ENCODE measurements at regions not wholly inside any gene's neighbourhood (a gene's known extent, or its start where the extent isn't known, plus 50 kb on each side); places are given as distances from the start of the nearest gene placed in this dataset.

DNA sequence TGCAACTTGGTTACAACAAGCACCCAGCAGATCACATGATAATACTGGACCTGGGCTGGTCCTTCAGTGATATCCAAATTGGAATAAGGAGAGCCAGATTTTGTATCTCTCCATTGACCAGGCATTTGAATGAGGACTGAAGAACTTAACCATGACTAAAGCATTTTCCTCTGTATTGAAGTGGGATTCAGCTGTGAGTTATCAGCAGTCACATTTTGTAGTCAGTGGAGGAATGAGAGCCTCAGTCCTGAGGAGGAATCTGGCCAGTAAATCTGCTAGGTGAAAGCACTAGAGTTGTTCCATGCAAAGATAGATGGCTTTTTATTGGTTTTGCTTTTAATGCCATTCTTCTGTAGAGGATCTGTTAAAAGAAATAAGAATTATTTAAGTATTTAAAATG is 1506.0 kb downstream of the PCDH7 start:
- DNase-seq (ENCODE audit: low read depth) = no peak

DNA sequence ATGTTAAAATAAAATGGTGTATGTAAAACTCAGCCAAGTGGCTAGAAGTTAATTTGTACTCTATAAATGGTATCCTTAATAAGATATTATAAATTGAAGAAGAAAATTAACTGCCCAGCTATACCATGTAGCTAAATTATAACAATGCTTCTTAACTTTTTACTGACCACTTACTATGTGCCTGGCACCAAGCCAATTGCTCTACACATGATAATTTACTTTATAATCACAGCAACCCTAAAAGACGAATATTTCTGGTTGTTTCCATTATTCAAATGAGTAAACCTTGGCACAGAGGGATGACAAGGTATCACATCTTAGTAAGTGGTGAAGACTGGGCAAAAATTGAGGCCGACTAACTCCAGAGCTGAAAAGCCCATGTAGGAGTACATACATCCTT is 1506.6 kb downstream of the PCDH7 start:
- no peak for DNase-seq (ENCODE audit: low read depth)

DNA sequence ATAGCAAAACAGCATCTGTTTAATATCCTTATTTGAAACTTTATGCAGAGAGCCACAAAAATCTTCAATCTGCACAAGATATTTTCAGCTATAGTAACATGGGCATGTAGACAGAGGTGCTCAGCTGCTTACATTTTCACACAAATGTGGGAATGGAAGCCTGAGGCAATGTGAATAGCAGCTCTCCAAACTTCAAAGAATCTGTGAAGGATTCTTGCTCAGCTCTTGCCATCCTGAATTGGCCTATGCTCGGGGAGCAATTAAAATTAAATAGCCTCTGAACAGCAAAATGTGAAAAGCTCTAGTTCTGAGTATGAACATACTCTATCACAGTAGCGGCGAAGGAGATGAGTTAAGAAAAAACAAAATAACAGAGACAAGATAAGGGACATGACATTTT is 1523.8 kb downstream of the PCDH7 start:
- DNase-seq (ENCODE audit: low read depth) = no peak

DNA sequence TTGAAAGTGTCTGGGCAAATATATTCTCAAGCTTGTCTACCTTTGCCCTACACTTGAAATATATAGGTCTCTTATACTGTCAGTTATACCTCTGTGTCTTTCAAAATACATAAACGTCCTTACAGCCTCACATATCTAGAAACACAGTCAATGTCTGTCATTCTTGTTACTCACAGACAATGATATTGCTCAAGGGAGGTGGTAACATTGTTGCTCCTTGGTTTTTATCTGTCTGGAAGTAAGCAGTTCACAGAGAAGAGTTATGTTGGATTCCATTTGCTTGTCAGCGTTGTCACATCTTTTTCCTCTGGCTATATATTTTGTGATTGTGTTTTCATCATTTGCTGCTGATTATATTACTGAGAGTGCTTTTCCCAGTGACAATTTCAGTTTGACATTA is 1528.9 kb downstream of the PCDH7 start:
- DNase-seq (ENCODE audit: low read depth) = no peak

DNA sequence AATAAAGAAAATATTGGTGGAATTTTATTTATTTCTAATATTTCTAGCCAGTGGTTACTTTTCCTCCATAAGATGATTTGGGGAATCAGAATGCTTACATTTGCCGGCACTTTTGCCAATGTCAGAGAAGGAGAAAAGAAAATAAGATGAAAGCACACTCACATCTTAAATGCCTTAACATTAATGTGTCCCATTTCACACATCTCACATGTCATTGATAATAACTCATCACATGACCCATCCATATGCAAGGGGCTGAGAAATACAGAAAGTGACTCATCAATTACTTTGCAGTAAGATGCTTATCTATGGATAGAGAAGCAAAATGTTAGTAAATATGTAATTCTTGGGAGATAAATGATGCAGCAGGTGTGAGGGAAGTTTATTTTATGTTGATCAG is 1531.0 kb downstream of the PCDH7 start:
- no peak for DNase-seq (ENCODE audit: low read depth)

- DNase-seq (ENCODE audit: low read depth) = no peak
Observed at GRCh38 chr4:32251926-32252325, 1531.8 kb downstream of the PCDH7 start.

DNA sequence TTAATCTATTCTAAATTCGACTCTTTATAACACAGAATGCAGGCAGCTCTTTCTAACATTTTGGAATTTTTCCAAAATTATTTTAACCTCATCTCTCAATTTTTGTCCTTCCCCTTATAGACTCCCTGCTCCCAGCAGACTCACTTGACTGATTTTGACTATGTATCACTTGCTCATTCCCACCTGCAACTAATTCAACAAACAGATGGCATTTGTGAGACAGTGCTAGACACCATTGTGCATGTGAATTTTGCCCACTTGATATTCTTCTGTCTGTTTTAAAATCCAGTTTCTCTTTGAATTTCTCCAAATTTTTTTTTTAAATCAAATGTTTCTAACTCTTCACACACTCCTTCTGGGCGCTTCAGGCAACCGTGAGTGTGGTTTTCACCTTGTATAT is 1534.0 kb downstream of the PCDH7 start:
- DNase-seq (ENCODE audit: low read depth) = no peak

DNA sequence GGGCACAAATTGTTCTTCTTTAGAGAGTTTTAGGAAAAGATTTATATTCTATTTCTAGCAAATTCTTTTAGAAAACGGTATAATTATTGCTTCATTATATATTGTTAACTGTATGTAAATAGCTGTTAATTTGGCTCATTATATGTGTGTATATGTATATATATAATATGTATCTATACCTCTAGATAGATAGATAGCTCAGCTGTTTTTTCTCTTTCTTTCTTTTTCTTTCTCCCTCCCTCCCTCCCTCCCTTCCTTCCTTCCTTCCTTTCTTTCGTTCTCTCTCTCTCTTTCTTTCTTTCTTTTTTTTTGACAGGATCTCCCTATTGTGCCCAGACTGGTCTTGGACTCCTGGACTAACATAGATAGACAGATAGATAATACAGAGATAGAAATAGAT is 1538.8 kb downstream of the PCDH7 start:
- DNase-seq (ENCODE audit: low read depth) = no peak

DNA sequence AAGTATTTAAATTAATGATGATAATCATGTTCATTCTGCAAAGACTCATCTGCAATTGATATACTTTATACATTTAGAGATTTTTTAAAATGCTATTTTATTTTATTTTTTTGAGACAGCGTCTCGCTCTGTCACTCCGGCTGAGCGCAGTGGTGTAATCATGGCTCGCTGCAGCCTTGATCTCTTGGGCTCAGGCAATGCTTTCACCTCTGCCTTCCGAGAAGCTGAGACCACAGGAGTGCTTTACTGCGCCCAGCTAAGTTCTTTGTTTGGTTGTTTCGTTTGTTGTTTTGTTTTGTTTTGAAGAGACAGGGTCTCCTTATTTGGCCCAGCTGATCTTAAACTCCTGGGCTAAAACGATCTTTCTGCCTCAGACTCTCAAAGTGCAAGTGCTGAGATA is 1541.0 kb downstream of the PCDH7 start:
- DNase-seq (ENCODE audit: low read depth) = no peak

GRCh38 chr4:32268863-32269262 is 1548.7 kb downstream of the PCDH7 start:
- no peak for DNase-seq (ENCODE audit: low read depth)

GRCh38 chr4:32290102-32290501 is 1569.9 kb downstream of the PCDH7 start:
- no peak for DNase-seq (ENCODE audit: low read depth)

- no peak for DNase-seq (ENCODE audit: low read depth)
Observed at GRCh38 chr4:32318926-32319325, 1598.8 kb downstream of the PCDH7 start.

- DNase-seq (ENCODE audit: low read depth) = no peak
Observed at GRCh38 chr4:32321421-32321820, 1601.3 kb downstream of the PCDH7 start.

DNA sequence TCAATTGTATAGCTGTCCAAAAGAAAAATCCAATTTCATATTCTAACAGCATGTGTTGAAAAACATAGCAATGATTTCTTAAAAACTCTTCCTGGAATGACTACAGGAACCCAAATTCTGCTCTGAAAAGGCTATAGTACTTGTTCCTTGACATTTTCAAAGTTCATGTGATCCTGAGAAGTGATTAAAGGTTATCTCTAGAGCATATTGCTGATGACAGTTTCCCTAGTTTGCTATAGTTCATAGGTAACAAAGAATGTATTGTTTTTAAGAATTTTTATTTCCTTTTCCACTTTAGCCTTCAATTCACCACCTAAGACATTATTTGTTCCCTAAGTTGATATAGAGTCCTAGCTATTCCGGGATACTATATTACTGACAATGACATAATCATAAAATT is 1614.6 kb downstream of the PCDH7 start:
- DNase-seq (ENCODE audit: low read depth) = no peak

- DNase-seq (ENCODE audit: low read depth) = no peak
Observed at GRCh38 chr4:32337403-32337802, 1617.2 kb downstream of the PCDH7 start.

DNA sequence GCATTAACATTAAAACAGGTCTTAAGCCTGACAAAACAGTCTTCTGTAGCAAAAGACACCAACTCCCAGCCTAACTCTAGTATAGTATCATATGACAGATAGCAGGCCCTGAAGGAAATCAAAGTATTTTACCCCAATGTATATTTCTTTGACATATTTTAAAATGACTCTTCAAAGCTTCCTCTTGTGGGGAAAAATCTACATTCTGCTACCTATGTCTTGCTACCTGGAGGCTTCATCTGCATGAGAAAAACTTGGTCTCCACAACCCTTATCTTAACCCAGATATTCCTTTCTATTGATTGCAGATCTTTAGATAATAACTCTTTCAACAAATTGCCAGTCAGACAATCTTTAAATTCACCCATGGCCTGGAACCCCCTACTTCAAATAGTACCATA is 1620.4 kb downstream of the PCDH7 start:
- no peak for DNase-seq (ENCODE audit: low read depth)

DNA sequence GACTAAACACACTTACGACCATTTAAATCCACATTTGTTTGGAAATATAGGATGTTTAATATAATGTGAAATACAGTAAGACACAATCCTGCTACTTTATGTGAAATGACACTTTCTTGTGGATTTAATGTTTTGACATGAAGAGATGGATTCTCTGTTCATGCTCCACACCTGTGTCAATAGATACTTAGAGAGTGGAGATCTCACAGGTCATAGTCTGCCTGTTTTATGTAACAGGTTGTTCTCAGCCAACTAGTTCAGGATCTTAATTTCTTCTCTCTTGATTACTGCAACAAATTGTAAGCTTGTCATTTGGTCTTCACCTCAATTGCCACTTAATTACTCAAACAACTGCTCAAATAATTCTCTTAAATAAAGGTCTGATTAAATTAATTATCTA is 1621.2 kb downstream of the PCDH7 start:
- no peak for DNase-seq (ENCODE audit: low read depth)

- DNase-seq (ENCODE audit: low read depth) = no peak
Observed at GRCh38 chr4:32342054-32342453, 1621.9 kb downstream of the PCDH7 start.

GRCh38 chr4:32349026-32349425 is 1628.9 kb downstream of the PCDH7 start:
- DNase-seq (ENCODE audit: low read depth) = no peak

DNA sequence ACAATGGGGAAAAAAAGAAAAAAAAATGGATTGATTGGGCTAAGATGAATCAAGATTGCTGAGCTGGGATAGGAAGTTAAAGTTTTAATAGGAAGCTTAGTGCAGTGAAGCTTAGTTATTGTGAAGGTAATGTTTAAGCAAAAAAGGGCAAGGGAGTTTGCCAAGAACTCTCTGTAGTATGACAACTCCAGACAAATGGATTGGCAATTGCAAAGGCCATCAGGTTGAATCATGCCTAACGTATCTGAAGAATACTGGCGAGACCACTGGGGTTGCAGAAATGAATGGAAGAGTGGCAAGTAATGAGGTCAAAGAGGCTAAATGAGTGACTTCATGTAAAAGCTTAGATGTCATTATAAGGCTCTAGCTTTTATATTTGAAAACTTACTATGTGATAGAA is 1654.0 kb downstream of the PCDH7 start:
- DNase-seq (ENCODE audit: low read depth) = no peak

DNA sequence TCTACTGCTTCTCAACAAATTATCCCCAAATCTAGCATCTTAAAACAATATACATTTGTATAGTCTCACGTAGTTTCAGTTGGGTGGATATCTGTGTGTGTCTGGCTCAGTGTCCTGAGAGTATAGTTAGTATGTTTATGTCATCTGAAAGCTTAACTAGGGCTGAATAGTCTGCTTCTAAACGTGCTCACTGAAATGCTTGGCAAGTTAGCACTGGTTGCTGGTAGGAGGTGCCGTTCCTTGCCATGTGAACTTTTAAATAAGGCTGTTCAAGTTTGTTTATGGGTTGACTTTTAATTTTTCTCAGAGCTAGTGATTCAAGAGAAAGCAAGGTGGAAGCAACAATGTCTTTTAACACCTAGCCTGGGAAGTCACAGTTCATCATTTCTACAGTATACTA is 1673.6 kb downstream of the PCDH7 start:
- DNase-seq (ENCODE audit: low read depth) = no peak

DNA sequence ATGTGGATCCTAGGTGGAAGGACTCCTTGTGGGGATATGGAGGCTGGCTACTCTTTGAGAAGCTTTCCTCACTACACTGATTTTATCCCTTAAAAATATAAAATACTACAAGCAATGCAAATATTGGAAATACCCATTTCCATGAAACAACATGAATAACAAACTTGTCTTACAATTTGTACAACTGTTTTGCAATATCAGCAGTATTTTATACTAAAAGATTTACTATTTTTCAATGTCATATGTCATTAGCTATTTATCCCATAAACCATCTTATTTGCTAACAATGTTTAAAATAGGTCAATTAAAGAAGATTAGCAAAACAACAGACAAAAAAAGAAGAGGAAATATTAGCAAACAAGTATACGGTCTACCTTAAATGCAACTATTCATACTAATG is 1674.1 kb downstream of the PCDH7 start:
- DNase-seq (ENCODE audit: low read depth) = no peak

- DNase-seq (ENCODE audit: low read depth) = no peak
Observed at GRCh38 chr4:32396507-32397070, 1676.4 kb downstream of the PCDH7 start.

DNA sequence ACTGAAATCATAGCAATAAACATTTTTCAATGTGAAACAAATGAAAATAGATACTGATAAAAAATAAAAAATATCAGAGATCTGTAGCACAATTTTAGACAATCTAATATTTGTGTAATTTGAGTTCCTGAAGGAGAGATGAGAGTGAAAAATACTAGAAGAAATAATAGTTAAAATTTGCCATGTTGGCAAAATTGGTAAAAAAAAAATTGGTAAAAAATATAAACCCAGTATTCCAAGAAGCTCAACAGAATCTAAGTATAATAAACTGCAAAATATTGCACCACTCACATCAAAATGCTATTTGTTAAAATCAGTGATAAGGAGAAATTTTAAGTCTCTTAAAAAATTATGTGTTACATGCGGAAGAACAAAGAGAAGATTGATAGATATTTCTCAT is 1680.7 kb downstream of the PCDH7 start:
- DNase-seq (ENCODE audit: low read depth) = no peak

DNA sequence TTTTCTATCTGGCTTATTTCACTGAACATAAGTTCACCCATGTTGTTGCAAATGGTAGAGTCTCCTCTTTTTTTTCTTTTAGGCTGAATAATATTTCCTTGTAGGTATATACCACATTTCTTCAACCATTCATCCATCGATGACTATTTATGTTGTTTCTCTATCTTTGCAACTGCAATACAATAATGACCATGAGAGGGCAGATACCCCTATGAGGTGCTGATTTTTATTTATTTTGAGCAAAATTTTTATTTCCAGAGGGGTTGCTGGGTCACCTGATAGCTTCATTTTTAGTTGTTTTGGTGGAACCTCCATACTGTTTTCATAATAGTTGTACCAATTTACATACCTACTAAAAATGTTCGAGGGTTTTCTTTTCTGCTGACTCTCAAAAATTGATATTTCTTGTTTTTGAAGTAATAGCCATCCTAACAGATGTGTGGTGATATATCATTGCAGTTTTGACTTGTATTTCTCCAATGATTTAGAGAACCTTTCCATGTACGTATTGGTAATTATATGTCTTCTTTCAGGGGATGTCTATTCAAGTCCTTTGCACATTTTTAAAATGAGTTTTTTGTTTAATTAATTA is 1697.0 kb downstream of the PCDH7 start:
- DNase-seq (ENCODE audit: low read depth) = no peak

Data from activated T-cell treated with anti-CD3 and anti-CD28 coated beads for 48 hours (primary cell).